ENCODE measurements at regions not wholly inside any gene's neighbourhood (a gene's known extent, or its start where the extent isn't known, plus 50 kb on each side); places are given as distances from the start of the nearest gene placed in this dataset.

DNA sequence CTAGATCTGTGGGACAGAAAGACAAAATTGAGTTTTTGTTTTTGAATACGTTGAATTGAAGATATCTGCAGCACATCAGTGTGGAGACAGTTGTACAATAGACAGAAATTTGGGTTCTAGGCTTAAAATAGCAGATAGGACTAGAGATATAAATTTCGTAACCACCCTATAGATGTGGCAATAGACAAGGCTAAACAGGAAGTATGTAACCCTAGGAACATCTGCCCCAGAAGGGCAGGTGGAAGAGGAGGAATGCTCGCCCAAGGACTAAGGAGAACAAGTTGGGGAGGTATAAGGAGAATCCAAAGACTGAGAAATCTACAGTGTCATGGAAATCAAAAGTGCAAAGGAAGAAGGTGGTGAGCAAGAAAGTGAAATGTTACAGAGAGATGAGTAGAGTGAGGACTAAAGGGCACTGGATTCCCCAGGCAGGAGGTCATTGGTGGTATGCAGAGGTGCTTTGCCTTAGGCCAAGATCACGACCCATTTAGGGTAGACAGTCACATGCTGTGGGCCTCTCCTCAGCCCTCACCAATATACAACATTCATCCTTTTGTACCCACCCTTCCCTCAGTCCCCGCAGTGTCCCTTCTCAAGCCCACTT is 109.1 kb upstream of the ELL2 start:
- no peak for DNase-seq (ENCODE audit: low spot score)

DNA sequence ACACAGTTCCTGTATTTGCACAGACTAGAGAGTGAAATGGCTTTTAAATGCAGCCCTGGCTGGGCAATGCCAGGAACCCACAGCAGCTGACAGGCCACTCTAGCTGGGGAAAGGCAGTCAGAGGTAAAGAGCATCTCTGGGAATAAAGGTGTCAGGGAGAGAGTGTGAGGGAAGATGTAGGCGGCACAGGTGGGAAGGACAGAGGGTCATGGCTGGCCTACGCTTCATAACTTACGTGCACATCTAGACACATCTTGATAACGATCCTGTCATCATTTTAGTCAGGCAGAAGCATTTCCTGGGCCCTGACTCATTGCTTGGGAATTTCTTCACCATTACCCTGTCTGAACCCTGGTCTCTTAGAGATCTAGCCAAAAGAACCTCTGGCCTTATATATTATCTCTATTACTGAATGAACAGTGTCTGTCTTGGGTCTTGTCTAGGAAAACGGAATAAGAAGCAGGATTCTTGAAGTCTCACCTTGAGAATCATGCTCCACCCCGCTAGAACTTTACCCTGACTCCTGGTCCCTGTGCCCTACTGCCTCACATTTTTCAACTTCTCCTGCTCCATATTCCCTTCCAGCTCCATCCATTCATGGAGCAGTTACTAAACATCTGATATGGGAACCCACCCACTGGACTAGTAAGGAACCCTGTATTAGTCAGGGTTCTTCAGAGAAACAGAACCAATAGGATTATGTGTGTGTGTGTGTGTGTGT is 106.4 kb upstream of the ELL2 start:
- DNase-seq (ENCODE audit: low spot score): peak; percentile 76

DNA sequence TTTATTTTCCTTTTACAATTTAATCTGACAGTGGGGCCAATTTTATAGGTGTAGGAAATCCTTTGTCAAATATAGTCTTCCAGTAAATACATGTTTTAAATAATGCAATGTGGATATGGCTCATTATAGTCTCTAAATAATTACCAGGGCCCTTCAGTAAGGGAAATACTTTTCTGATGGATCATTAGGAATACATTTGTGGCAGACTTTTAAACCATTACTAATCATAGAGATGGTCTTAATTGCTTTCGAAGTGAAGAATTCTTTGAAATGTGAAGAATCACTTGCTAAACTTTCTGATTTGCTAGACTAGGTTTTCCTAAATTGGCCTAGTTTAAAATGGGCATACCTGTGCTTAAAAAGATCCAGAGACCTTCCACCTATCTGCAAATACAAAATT is 105.6 kb upstream of the ELL2 start:
- peak; percentile 18 for DNase-seq (ENCODE audit: low spot score)

DNA sequence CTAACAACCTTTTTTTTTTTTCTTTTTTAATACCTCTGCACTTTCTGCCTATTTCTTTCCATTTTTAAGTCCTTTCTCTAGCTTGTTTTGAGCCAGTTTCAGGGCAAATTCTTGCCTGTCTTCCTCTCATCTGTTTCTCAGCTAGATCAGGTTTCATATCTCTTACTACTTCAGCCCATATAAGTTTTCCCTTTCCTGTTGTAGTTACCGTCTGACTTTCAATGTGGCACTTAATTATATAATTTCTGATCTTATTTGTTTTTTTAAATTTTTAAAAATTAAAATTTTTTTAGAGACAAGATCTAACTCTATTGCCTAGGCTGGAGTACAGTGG is 104.7 kb upstream of the ELL2 start:
- no peak for DNase-seq (ENCODE audit: low spot score)

DNA sequence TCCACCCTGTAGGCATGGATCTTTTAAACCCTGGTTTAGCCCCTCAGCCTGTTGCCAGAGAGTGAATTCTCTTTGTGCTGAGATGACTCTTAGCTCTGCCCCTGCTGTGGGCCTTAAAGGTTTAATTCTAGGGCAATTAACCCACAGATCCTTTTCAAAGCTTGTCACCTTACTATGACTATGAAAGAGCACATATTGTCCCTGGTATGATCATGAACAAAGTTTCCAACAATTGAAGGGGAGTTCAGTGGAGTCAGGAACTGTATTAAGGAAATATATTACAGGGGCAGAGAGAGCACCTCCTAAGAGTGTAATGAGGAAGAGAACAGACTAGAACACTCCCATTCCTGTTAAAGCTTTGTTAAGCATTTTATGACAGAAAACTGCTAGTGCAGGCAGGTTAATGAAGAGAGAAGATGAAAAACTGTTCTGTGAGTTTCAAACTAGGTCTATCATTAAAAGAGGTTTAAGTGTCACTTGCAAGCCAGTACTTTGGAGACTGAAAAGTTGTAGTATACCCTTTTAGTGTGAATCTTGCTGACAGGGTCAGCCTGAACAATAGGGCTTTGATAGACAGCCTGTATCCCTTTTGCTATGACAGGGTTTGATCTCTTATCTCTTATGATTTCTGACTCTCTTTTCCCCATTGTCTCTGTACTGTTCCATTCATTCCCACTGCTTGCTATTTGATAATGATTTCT is 104.2 kb upstream of the ELL2 start:
- no peak for DNase-seq (ENCODE audit: low spot score)

DNA sequence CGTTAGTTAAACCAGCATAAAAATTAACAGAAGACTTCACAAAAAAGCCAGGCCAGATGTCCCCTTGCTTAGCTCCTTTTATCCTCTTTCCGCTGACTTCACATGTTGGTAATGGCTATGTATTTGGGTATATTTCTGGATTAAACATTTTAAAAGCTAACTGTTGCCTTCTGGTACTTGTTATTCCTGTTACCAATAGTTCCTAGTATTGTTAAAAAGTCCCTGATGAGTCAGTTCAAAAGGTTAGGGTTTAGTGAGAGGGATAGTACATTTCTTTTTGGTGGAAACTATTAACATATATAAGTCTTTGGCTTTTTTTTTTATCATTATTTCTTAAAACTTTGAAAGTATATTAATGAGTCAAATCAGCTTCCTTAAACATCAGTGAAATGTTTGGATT is 103.2 kb upstream of the ELL2 start:
- DNase-seq (ENCODE audit: low spot score): no peak

DNA sequence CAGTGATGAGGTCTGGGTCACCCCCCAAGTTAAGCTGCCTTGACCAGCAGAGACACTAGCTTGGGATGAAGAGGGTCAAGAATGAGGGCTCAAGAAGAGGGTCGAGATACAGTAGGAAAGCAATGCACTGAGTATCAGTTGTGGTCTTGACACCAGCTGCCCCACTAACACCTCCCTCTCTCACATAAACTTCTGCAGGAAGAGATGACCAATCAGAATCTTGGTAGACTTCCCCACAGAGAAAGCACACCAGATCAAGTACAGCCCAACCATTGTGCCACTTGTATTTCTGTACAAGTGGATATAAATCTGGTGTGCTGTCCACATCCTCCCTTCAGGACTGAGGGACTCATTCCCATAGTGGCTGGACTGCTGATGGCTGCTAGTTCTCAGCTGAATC is 101.2 kb upstream of the ELL2 start:
- DNase-seq (ENCODE audit: low spot score): no peak

- no peak for DNase-seq (ENCODE audit: low spot score)
Measured at GRCh38 chr5:96058084-96058483, 96.4 kb upstream of the ELL2 start.

GRCh38 chr5:96054311-96055030 is 92.8 kb upstream of the ELL2 start:
- DNase-seq (ENCODE audit: low spot score): no peak

DNA sequence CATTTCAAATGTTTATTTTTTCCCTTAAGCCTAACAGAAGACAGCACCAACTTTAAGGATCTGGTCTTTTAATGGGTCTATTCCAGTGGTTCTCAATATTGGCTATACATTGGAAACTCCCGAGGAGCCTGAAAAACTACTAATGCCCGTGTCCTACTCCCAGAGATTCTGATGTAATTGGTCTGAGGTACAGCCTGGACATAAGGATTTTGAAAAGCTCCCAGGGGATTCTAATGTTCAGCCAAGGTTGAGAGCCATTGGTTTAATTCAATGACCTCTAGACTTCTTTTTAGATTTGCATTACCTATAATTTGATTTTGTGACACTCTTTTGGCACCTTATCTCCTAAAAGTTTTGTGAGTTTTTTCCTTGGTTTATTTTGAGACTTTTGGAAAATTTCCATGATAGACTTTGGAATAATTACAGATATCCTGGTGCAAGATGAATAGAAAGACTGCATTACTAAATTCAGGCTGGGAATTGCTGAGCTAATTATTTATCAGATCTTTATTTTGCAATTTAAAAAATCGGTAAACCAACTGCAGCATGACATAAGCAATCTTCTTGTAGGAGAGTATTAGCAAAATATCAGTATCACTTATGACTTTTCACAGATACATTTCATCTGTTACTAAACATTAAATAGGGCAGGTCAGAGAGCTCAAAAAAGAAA is 91.5 kb upstream of the ELL2 start:
- no peak for DNase-seq (ENCODE audit: low spot score)

DNA sequence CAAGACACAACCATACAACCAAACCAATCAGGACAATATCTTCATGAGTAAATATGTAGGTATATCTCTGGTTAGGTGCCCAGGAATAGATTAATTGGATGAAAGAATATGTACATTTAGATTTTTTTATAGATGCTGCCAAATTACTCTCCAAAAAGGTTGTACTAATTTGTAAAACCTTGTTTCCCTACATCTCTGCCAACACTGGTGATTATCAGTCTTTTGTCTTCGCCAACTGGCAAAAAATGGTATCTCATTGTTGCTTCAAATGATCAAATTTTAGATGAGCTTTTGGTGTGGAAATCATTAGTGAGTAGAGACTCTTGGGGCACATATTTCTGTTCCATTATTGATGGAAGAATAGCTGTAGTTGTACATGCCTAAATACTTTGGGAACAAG is 90.7 kb upstream of the ELL2 start:
- DNase-seq (ENCODE audit: low spot score): no peak

- no peak for DNase-seq (ENCODE audit: low spot score)
Measured at GRCh38 chr5:96051401-96051830, 89.8 kb upstream of the ELL2 start.

- no peak for DNase-seq (ENCODE audit: low spot score)
Measured at GRCh38 chr5:96050273-96050880, 88.7 kb upstream of the ELL2 start.

- peak; percentile 51 for DNase-seq (ENCODE audit: low spot score)
Measured at GRCh38 chr5:96049398-96050272, 88.0 kb upstream of the ELL2 start.

- no peak for DNase-seq (ENCODE audit: low spot score)
Measured at GRCh38 chr5:96048763-96049162, 87.1 kb upstream of the ELL2 start.

- no peak for DNase-seq (ENCODE audit: low spot score)
Measured at GRCh38 chr5:96045888-96046287, 84.2 kb upstream of the ELL2 start.

GRCh38 chr5:96043446-96043845 is 81.8 kb upstream of the ELL2 start:
- DNase-seq (ENCODE audit: low spot score): no peak

GRCh38 chr5:96037128-96037527 is 75.5 kb upstream of the ELL2 start:
- DNase-seq (ENCODE audit: low spot score): no peak

DNA sequence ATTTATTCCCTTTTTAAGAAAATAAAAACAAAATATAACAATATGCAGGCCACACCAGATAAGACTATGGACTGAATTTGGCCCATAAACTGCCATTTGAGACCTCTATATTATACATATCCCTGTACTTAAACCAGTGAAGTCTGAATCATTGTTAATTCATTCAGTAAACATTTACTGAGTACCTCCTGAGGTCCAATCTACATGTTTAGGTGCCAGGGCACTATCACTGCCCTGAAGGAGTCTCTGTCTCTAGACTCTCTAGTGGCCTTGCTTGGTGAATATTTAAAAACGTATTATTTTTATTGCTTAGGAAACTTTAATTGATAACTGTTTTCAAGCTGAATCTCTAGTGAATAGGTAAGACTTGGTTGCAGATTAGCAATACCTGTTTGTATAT is 74.7 kb upstream of the ELL2 start:
- no peak for DNase-seq (ENCODE audit: low spot score)

DNA sequence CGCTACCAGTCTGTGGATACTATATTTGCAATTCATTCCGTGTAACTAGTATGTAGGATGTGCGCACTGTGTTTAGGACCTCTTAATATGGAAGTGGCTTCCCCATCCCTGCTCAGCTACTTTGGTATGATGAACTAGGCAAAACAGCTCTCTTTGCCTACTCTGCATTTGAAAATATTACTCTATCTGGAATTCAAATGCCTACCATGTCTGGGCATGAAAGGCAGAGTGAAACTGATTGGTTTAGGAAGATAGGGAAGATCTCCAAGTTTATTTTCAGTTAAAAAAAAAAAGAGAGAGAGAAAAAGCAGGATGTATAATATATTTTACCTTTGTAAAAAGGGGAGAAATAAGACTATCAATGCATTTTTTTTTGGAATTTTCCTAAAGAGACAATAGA is 74.1 kb upstream of the ELL2 start:
- DNase-seq (ENCODE audit: low spot score): no peak

DNA sequence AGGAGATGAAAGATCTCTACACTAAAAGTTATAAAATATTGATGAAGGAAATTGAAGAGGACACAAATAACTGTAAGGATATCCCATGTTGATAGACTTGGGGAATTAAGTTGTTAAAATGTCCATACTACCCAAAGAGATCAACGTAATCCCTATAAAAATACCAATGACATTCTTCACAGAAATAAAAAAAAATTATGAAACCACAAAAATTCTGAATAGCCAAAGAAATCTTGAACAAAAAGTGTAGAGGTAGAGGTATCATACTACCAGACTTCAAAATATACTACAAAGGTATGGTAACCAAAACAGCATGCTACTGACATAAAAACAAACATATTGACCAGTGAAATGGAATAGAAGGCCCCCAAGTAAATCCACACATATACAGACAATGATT is 71.5 kb upstream of the ELL2 start:
- no peak for DNase-seq (ENCODE audit: low spot score)

All from GM03348 (cell line).